CD4-positive, CD25-positive, alpha-beta regulatory T cell (primary cell): ENCODE measurements at regions not wholly inside any gene's neighbourhood (a gene's known extent, or its start where the extent isn't known, plus 50 kb on each side); places are given as distances from the start of the nearest gene placed in this dataset.

Experiments used
- ATAC-seq, 2 donors: fragments of 150-1000 bp; cut with Tn5 transposase; one replicate each; pipeline ENCODE4 v1.10.0; 2021; ENCODE audit warnings: low read depth in 2 of 2, moderate number of reproducible peaks in 2 of 2, moderate library complexity in 1 of 2
- DNase-seq, 3 donors: peaks; one replicate each; pipeline versions ENCODE4 v3.0.0 to v3.0.0-alpha.2; 2012 to 2022; ENCODE audit warnings: mixed read lengths in 1 of 3
- H3K27ac ChIP-seq: one replicate; pipeline ENCODE4 v1.7.0; 2013; ENCODE audit warnings: mild to moderate bottlenecking, low read length; ENCODE audit not compliant: insufficient read depth, poor library complexity, severe bottlenecking
- H3K27me3 ChIP-seq: one replicate; pipeline ENCODE4 v1.7.0; 2013; ENCODE audit warnings: low read length; ENCODE audit not compliant: control insufficient read depth, insufficient read depth
- H3K36me3 ChIP-seq: one replicate; pipeline ENCODE4 v1.7.0; 2013; ENCODE audit warnings: mild to moderate bottlenecking, low read length, moderate library complexity; ENCODE audit not compliant: control insufficient read depth, insufficient read depth
- H3K4me1 ChIP-seq: 2 replicates; pipeline ENCODE4 v1.7.0; 2013; ENCODE audit warnings: mild to moderate bottlenecking, low read length; ENCODE audit not compliant: insufficient read depth, control insufficient read depth, poor library complexity, severe bottlenecking
- H3K4me3 ChIP-seq: one replicate; pipeline ENCODE4 v1.7.0; 2013; ENCODE audit warnings: low read depth, mild to moderate bottlenecking, low read length, moderate library complexity
- H3K9me3 ChIP-seq, 2 experiments: 1 replicate in 1 of 2; 2 replicates in 1 of 2; pipeline ENCODE4 v1.7.0; 2013; ENCODE audit warnings: low read length in 2 of 2, mild to moderate bottlenecking in 1 of 2, moderate library complexity in 1 of 2; ENCODE audit not compliant: control insufficient read depth in 2 of 2
- H3K27ac Mint-ChIP-seq, 3 donors: one replicate each; pipeline ENCODE4 v1.8.0; 2020 to 2022; ENCODE audit warnings: mild to moderate bottlenecking in 3 of 3, mixed read lengths in 3 of 3, moderate library complexity in 2 of 3
- H3K27me3 Mint-ChIP-seq: one replicate; pipeline ENCODE4 v1.8.0; 2022; ENCODE audit warnings: mild to moderate bottlenecking, mixed read lengths
- H3K36me3 Mint-ChIP-seq: one replicate; pipeline ENCODE4 v1.8.0; 2020; ENCODE audit warnings: mixed read lengths
- H3K4me1 Mint-ChIP-seq, 4 donors: one replicate each; pipeline ENCODE4 v1.8.0; 2020 to 2022; ENCODE audit warnings: mixed read lengths in 4 of 4, mild to moderate bottlenecking in 1 of 4
- H3K4me3 Mint-ChIP-seq, 4 donors: one replicate each; pipeline ENCODE4 v1.8.0; 2020 to 2022; ENCODE audit warnings: mild to moderate bottlenecking in 4 of 4, mixed read lengths in 4 of 4, moderate library complexity in 3 of 4
- H3K9me3 Mint-ChIP-seq, 7 donors: one replicate each; pipeline ENCODE4 v1.8.0; 2020 to 2022; ENCODE audit warnings: mixed read lengths in 7 of 7, mild to moderate bottlenecking in 3 of 7, moderate library complexity in 2 of 7

- no peak overlapping the region for H3K27ac Mint-ChIP-seq
- H3K4me1 ChIP-seq, result no peaks in the 10 kb centered on the region
- DNase-seq, result no peak
- no peaks in the 10 kb centered on the region for H3K9me3 ChIP-seq
- H3K36me3 Mint-ChIP-seq, result no peaks in the 10 kb centered on the region
- no peak for ATAC-seq
- H3K4me3 ChIP-seq, result no peak overlapping the region
- H3K9me3 Mint-ChIP-seq, result peaks cover 0 to 8% (median 0%) of the 10 kb centered on the region in 7 donors
- no peak overlapping the region for H3K27ac ChIP-seq
- no peaks in the 10 kb centered on the region for H3K4me1 Mint-ChIP-seq
- H3K27me3 Mint-ChIP-seq, result no peaks in the 10 kb centered on the region
- no peak overlapping the region for H3K4me3 Mint-ChIP-seq
- H3K27me3 ChIP-seq, result no peaks in the 10 kb centered on the region
- no peaks in the 10 kb centered on the region for H3K36me3 ChIP-seq
These were observed 311.2 kb upstream of the PRR16 start for GRCh38 chr5:120152931-120153330.

- Mint-ChIP-seq H3K27ac (no peak overlapping the region), H3K36me3 (no peaks in the 10 kb centered on the region), H3K27me3 (no peaks in the 10 kb centered on the region), H3K4me1 (no peaks in the 10 kb centered on the region), H3K9me3 (peaks cover 0 to 8% (median 0%) of the 10 kb centered on the region in 7 donors), H3K4me3 (no peak overlapping the region)
- ATAC-seq (no peak), DNase-seq (no peak)
- Histone ChIP-seq H3K27me3 (no peaks in the 10 kb centered on the region), H3K4me3 (no peak overlapping the region), H3K9me3 (no peaks in the 10 kb centered on the region), H3K27ac (no peak overlapping the region), H3K4me1 (no peaks in the 10 kb centered on the region), H3K36me3 (no peaks in the 10 kb centered on the region)
These were observed 310.5 kb upstream of the PRR16 start for GRCh38 chr5:120153551-120153950.

GRCh38 chr5:120155873-120156272, 308.2 kb upstream of the PRR16 start:
- Mint-ChIP-seq H3K9me3 (peaks cover 0 to 8% (median 0%) of the 10 kb centered on the region in 7 donors), H3K4me1 (no peaks in the 10 kb centered on the region)
- H3K27me3 ChIP-seq, result no peaks in the 10 kb centered on the region

GRCh38 chr5:120158211-120158610, 305.9 kb upstream of the PRR16 start:
- H3K9me3 Mint-ChIP-seq, result peaks cover 0 to 8% (median 0%) of the 10 kb centered on the region in 7 donors
- H3K27ac ChIP-seq, result no peak overlapping the region
- ATAC-seq (no peak), DNase-seq (no peak)
- H3K4me3 Mint-ChIP-seq, result no peak overlapping the region
- H3K36me3 Mint-ChIP-seq, result no peaks in the 10 kb centered on the region
- H3K27me3 Mint-ChIP-seq, result no peaks in the 10 kb centered on the region
- no peak overlapping the region for H3K27ac Mint-ChIP-seq
- H3K4me1 Mint-ChIP-seq, result no peaks in the 10 kb centered on the region
- no peaks in the 10 kb centered on the region for H3K27me3 ChIP-seq
- H3K4me3 ChIP-seq, result no peak overlapping the region
- H3K36me3 ChIP-seq, result no peaks in the 10 kb centered on the region
- H3K4me1 ChIP-seq, result no peaks in the 10 kb centered on the region
- H3K9me3 ChIP-seq, result no peaks in the 10 kb centered on the region

More at GRCh38 chr5:120155873-120156272, 308.2 kb upstream of the PRR16 start:
- H3K27ac ChIP-seq, result no peak overlapping the region
- no peaks in the 10 kb centered on the region for H3K9me3 ChIP-seq
- Mint-ChIP-seq H3K4me3 (no peak overlapping the region), H3K27ac (no peak overlapping the region), H3K27me3 (no peaks in the 10 kb centered on the region), H3K36me3 (no peaks in the 10 kb centered on the region)
- DNase-seq, result no peak
- H3K4me1 ChIP-seq, result no peaks in the 10 kb centered on the region
- H3K36me3 ChIP-seq, result no peaks in the 10 kb centered on the region
- ATAC-seq, result no peak
- no peak overlapping the region for H3K4me3 ChIP-seq

- Histone ChIP-seq H3K4me3 (no peak overlapping the region), H3K9me3 (no peaks in the 10 kb centered on the region), H3K36me3 (no peaks in the 10 kb centered on the region), H3K4me1 (no peaks in the 10 kb centered on the region), H3K27ac (no peak overlapping the region), H3K27me3 (no peaks in the 10 kb centered on the region)
- DNase-seq (no peak), ATAC-seq (no peak)
- no peaks in the 10 kb centered on the region for H3K36me3 Mint-ChIP-seq
- no peaks in the 10 kb centered on the region for H3K27me3 Mint-ChIP-seq
- no peak overlapping the region for H3K4me3 Mint-ChIP-seq
- no peak overlapping the region for H3K27ac Mint-ChIP-seq
- H3K9me3 Mint-ChIP-seq, result peaks cover 0 to 8% (median 0%) of the 10 kb centered on the region in 7 donors
- no peaks in the 10 kb centered on the region for H3K4me1 Mint-ChIP-seq
These were observed 304.9 kb upstream of the PRR16 start for GRCh38 chr5:120159155-120159554.

- DNase-seq (no peak), ATAC-seq (no peak)
- Mint-ChIP-seq H3K4me3 (no peak overlapping the region), H3K4me1 (no peaks in the 10 kb centered on the region), H3K9me3 (peaks cover 0 to 8% (median 0%) of the 10 kb centered on the region in 7 donors), H3K27me3 (no peaks in the 10 kb centered on the region), H3K36me3 (no peaks in the 10 kb centered on the region), H3K27ac (no peak overlapping the region)
- Histone ChIP-seq H3K27ac (no peak overlapping the region), H3K4me1 (no peaks in the 10 kb centered on the region), H3K4me3 (no peak overlapping the region), H3K9me3 (no peaks in the 10 kb centered on the region), H3K27me3 (no peaks in the 10 kb centered on the region), H3K36me3 (no peaks in the 10 kb centered on the region)
These were observed 303.8 kb upstream of the PRR16 start for GRCh38 chr5:120160124-120160895.

- Histone ChIP-seq H3K27me3 (no peaks in the 10 kb centered on the region), H3K4me3 (no peak overlapping the region), H3K36me3 (no peaks in the 10 kb centered on the region), H3K4me1 (no peaks in the 10 kb centered on the region), H3K9me3 (no peaks in the 10 kb centered on the region), H3K27ac (no peak overlapping the region)
- H3K36me3 Mint-ChIP-seq, result no peaks in the 10 kb centered on the region
- H3K27me3 Mint-ChIP-seq, result no peaks in the 10 kb centered on the region
- H3K9me3 Mint-ChIP-seq, result peaks cover 0 to 6% (median 1%) of the 10 kb centered on the region in 7 donors
- ATAC-seq (no peak), DNase-seq (no peak)
- no peak overlapping the region for H3K27ac Mint-ChIP-seq
- H3K4me3 Mint-ChIP-seq, result no peak overlapping the region
- no peaks in the 10 kb centered on the region for H3K4me1 Mint-ChIP-seq
These were observed 301.8 kb upstream of the PRR16 start for GRCh38 chr5:120162321-120162720.

GRCh38 chr5:120164037-120164436, 300.1 kb upstream of the PRR16 start:
- peaks cover 0 to 3% (median 1%) of the 10 kb centered on the region in 7 donors for H3K9me3 Mint-ChIP-seq
- no peaks in the 10 kb centered on the region for H3K9me3 ChIP-seq
- H3K27ac ChIP-seq, result no peak overlapping the region
- no peaks in the 10 kb centered on the region for H3K4me1 Mint-ChIP-seq
- no peaks in the 10 kb centered on the region for H3K27me3 Mint-ChIP-seq
- DNase-seq, result no peak
- H3K36me3 ChIP-seq, result no peaks in the 10 kb centered on the region
- no peak overlapping the region for H3K4me3 Mint-ChIP-seq
- no peak overlapping the region for H3K4me3 ChIP-seq
- no peaks in the 10 kb centered on the region for H3K27me3 ChIP-seq
- H3K36me3 Mint-ChIP-seq, result no peaks in the 10 kb centered on the region
- ATAC-seq, result no peak
- no peak overlapping the region for H3K27ac Mint-ChIP-seq
- H3K4me1 ChIP-seq, result no peaks in the 10 kb centered on the region
